Calu3 (cell line): ENCODE measurements at regions not wholly inside any gene's neighbourhood (a gene's known extent, or its start where the extent isn't known, plus 50 kb on each side); places are given as distances from the start of the nearest gene placed in this dataset.

Source experiments
- BruUV-seq: library from RNA; stranded (reverse); fragments of 400-500 nt; replicated peaks from 2 replicates; lab custom pipeline; 2021; lab: Mats Ljungman, UMichigan
- CTCF ChIA-PET: fragments of 300-600 bp; sonication (Branson Sonifier 250); formaldehyde crosslinking; loops from one replicate; lab custom pipeline; 2022; ENCODE audit warnings: antibody characterized with exemption; lab: Charles Lee
- DNase-seq: peaks from one replicate; pipeline ENCODE4 v3.0.0; 2022
- H3K27ac Mint-ChIP-seq: one replicate; pipeline ENCODE4 v1.8.0; 2022; ENCODE audit warnings: mixed read lengths; ENCODE audit not compliant: unreplicated experiment
- H3K27me3 Mint-ChIP-seq: one replicate; pipeline ENCODE4 v1.8.0; 2022; ENCODE audit warnings: mixed read lengths; ENCODE audit not compliant: unreplicated experiment
- H3K36me3 Mint-ChIP-seq: one replicate; pipeline ENCODE4 v1.8.0; 2022; ENCODE audit warnings: mild to moderate bottlenecking, moderate library complexity, mixed read lengths; ENCODE audit not compliant: insufficient read depth, unreplicated experiment
- H3K4me1 Mint-ChIP-seq: one replicate; pipeline ENCODE4 v1.8.0; 2022; ENCODE audit warnings: mild to moderate bottlenecking, low read depth, mixed read lengths; ENCODE audit not compliant: unreplicated experiment
- H3K4me3 Mint-ChIP-seq: one replicate; pipeline ENCODE4 v1.8.0; 2022; ENCODE audit warnings: mild to moderate bottlenecking, low read depth, moderate library complexity, mixed read lengths; ENCODE audit not compliant: unreplicated experiment
- H3K9me3 Mint-ChIP-seq: one replicate; pipeline ENCODE4 v1.8.0; 2022; ENCODE audit warnings: low read depth, mixed read lengths; ENCODE audit not compliant: unreplicated experiment
- CTCF ChIP-seq: fragments of 200-600 bp; IDR thresholded peaks from one replicate; pipeline ENCODE4 v1.8.0; 2022; ENCODE audit warnings: antibody characterized with exemption; ENCODE audit not compliant: unreplicated experiment
- intact Hi-C: fragments of 100-400 bp; cut with micrococcal nuclease; formaldehyde crosslinking; loops from one replicate; pipeline ENCODE4 v1.10.0; 2022; ENCODE audit not compliant: unreplicated experiment

DNA sequence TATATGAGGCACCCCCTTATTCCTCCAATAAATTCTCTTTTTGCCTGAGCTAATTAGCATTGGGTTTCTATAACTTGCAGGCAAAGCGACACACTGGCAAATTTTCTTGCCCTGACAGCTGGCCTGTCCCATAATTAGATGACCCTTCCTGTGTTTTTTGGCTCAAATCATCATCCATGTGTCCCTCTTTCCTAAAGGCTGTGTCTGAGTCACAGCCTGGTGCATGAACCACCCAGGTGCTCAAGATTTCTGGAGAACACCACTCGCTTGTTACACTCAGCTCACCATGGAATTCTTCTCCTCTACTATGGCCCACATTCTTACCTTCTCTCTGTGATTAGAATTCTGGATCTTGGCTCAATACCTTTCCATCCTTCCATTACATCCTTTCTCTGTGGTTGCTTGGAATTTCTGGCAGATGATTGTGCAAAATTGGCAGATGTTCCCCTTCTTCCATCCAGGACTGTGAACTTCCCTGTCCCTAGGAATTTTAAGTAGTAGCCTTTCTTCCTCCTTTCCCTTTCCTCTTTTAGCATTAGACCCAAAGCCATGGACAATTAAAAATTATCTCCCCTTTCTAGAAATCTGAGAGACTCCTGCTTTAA is 116.0 kb upstream of the ANKRD1 start:
- H3K36me3 Mint-ChIP-seq, result no peaks in the 10 kb centered on the region
- H3K27ac Mint-ChIP-seq, result no peak overlapping the region
- H3K9me3 Mint-ChIP-seq, result no peaks in the 10 kb centered on the region
- no TSS peak for BruUV-seq
- no peaks in the 10 kb centered on the region for H3K4me1 Mint-ChIP-seq
- CTCF ChIA-PET, result no interaction called here
- intact Hi-C loops, result no loop called here
- no peak overlapping the region for H3K4me3 Mint-ChIP-seq
- H3K27me3 Mint-ChIP-seq, result peaks cover 73% of the 10 kb centered on the region
- no peak for TF ChIP-seq CTCF
- DNase-seq, result no peak

- TF ChIP-seq CTCF, result no peak
- Mint-ChIP-seq H3K36me3 (no peaks in the 10 kb centered on the region), H3K4me3 (no peak overlapping the region), H3K27me3 (peaks cover 68% of the 10 kb centered on the region), H3K9me3 (no peaks in the 10 kb centered on the region), H3K4me1 (no peaks in the 10 kb centered on the region), H3K27ac (no peak overlapping the region)
- CTCF ChIA-PET, result no interaction called here
- no peak for DNase-seq
- no TSS peak for BruUV-seq
- intact Hi-C loops, result no loop called here
These were observed 118.1 kb upstream of the ANKRD1 start for GRCh38 chr10:91038971-91039370.

DNA sequence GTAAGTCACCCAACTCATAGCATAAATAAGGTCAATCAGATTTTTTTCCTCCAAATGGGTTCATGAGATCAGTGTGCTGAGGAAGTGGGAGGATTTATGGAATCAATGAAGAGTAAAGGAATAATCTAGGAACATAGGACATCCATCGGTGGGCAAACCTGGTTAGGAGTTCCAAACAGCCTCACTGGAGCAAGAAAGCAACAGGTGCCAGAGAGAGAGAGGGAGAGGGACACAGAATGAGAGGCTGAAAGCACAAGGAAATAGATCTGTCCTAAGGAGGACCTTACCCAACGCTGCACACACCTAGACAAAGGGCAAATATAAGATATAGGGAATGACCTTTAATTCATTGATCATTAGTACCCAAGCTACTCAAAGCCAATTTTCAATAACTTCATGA is 119.5 kb upstream of the ANKRD1 start:
- Mint-ChIP-seq H3K4me1 (no peaks in the 10 kb centered on the region), H3K27me3 (peaks cover 58% of the 10 kb centered on the region), H3K36me3 (no peaks in the 10 kb centered on the region), H3K4me3 (no peak overlapping the region), H3K27ac (no peak overlapping the region), H3K9me3 (no peaks in the 10 kb centered on the region)
- CTCF ChIA-PET, result no interaction called here
- no peak for TF ChIP-seq CTCF
- intact Hi-C loops, result loop anchor here (10.0 kb wide), 1 partner anchor 126 kb away; no protein-coding TSS in a partner anchor
- DNase-seq, result no peak
- no TSS peak for BruUV-seq

GRCh38 chr10:91042069-91042468 is 121.2 kb upstream of the ANKRD1 start:
- Mint-ChIP-seq H3K27ac (no peak overlapping the region), H3K4me3 (no peak overlapping the region), H3K9me3 (no peaks in the 10 kb centered on the region), H3K27me3 (peaks cover 50% of the 10 kb centered on the region), H3K36me3 (no peaks in the 10 kb centered on the region), H3K4me1 (no peaks in the 10 kb centered on the region)
- no TSS peak for BruUV-seq
- no peak for TF ChIP-seq CTCF
- no peak for DNase-seq
- CTCF ChIA-PET, result no interaction called here
- intact Hi-C loops, result loop anchor here (10.0 kb wide), 1 partner anchor 127 kb away; no protein-coding TSS in a partner anchor
